NCI-H1417 (cell line): ENCODE measurements at regions not wholly inside any gene's neighbourhood (a gene's known extent, or its start where the extent isn't known, plus 50 kb on each side); places are given as distances from the start of the nearest gene placed in this dataset.
"Not testable (repeated sequence)": the region's sequence is repeated elsewhere in the genome, so short reads cannot be mapped to it uniquely, and the experiment has no call there.

ENCODE experiments used
- DNase-seq, 3 experiments: peaks; one replicate each; lab custom pipeline; 2025; lab: John Stamatoyannopoulos, UW

DNA sequence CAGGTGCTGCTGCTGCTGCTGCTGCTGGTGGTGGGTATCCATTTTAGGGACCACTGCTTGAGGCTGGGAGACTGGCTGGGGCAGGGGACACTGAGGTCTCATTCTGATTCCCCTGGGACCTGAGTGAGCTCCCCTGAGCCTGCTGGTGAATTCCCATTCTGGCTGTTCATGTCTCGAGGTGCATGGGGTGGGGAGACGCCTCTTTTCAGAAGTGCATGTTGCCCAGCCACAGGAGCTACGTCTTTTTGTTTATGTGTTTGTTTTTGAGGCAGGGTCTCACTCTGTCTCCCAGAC is 133.4 kb downstream of the RHOU start:
- no peak for DNase-seq

- no peak for DNase-seq
Observed at GRCh38 chr1:228869312-228869824, 134.1 kb downstream of the RHOU start.

DNA sequence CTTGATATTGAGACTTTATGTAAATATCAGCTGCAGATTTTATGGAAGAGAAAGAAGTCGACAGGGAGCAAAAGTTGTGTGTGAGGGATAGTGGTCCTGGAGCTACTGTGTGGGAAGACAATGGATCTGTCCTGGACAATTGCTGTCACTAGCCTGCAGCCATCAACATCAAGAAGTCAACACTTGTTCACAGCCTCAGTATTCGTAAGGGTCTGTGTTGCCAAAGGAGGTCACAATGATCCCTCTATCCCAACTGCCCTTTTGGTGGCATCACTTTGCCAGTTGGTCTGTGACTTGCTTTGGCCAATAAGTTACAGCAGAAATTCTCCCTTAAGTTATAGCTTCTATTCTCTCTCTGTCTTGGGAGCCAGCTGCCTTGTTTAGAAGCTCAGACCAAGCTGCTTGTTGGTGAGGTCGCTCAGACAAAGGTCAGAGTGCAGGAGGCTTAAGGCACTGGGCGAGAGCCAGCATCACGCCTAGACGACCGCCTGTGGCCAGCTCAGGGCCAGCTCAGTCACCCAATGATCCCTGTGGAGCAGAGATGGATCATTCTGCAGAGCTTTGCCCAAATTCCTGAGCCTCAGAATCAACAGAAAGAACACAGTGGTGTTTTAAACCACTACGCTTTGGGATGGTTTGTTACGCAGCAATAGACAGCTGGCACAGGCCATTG is 134.9 kb downstream of the RHOU start:
- no peak for DNase-seq

GRCh38 chr1:228871314-228872061 is 136.2 kb downstream of the RHOU start:
- DNase-seq: no peak

DNA sequence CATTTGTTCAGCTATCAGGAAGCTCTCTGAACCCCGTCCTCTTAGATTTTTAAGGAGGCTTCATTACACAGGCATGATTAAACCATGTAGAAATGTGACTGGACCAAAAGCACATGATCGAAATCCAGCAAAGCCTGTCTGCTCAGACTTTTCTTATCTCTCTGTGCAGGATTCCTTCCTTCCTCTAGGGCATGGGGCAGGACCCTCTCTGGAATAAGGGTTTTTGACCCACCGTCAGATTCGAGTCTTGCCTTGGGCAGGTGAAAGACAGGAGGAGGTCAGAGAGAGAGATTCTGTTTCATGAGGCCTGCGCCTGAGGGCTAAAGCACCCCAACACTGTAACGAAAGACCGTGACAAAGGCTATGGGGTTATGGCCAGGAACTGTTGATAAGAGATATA is 136.8 kb downstream of the RHOU start:
- DNase-seq: no peak

- no peak for DNase-seq
Observed at GRCh38 chr1:228873709-228874108, 138.4 kb downstream of the RHOU start.

DNA sequence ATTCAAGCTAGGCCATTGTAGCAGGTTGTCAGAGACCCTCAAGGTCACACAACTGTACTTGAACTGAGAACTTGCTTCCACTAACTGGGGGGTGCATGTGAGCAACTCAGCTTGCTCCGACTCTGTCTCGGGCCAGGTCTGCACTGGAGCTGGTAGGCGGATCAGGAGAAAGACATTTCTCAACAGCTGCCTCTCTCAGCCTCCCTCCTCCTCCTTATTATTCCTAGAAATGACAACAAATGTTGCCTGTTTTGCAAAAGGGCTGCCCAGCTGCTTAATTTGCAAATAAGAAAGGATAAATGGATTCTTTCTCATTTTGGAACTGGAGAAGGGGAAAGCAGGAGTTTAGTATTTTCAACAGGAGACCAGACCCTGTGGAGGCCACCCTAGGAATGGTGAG is 140.5 kb downstream of the RHOU start:
- DNase-seq: no peak

- DNase-seq: no peak
Observed at GRCh38 chr1:228876187-228876586, 140.9 kb downstream of the RHOU start.

DNA sequence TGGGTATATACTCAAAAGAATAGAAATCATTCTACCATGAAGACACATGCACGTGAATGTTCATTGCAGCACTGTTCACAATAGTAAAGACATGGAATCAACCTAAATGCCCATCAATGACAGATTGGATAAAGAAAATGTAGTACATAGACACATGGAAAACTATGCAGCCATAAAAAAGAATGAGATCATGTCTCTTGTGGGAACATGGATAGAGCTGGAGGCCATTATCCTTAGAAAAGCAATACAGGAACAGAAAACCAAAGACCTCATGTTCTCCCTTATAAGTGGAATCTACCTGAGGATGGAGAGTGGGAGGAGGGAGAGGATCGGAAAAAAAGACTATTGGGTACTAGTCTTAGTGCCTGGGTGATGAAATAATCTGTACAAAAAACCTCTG is 143.9 kb downstream of the RHOU start:
- no peak for DNase-seq

- DNase-seq: no peak
Observed at GRCh38 chr1:228882041-228882770, 146.9 kb downstream of the RHOU start.

DNA sequence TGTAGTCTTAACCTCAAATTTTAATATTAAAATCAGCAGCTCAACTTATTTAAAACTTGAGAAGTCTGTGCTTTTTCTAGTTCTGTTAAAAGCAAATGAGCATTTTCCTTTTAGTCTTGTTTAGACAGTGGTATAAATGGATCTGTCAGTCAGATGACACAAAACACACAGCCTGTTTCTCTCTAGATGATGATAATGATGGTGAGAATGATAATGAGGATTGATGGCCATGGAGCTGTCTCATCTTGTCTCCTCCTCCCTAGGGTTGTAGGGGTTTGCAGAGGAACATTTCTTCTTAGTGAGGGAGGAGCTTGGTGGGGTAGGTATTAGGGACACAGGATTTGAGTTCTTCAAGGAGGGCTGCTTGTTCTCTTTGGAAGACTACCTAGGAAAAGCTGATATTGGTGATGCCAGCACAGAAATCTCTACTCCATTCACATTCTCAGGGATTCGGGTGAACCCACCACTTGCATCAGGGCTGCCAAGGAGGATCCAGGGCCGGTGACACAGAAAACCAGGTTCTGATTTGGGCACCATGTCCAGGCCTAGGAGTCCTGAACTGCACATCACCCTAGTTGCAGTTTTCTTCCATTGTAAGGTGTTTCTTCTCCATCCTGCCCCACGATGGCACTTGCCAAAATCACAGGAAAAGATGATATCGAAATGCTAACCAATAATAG is 147.6 kb downstream of the RHOU start:
- DNase-seq: no peak

DNA sequence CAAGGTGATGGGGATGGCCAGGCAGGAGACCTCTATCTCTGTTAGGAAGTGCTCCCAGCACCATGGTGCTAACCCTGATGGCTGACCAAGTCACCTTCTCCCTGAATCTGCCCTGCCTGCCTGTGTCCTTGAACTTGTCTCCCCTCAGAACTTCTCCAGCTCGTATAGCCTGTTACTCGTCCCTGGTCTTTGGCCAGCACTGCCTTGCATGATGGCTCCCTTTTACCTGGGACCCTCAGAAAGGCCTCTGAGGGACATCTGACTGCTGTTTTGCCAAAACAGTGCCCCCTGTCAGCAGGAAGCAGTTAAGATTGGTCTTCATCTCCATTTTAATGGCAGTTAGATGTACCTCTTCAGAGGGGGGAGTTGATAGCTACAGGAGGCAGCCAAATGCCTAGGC is 148.3 kb downstream of the RHOU start:
- DNase-seq: no peak

DNA sequence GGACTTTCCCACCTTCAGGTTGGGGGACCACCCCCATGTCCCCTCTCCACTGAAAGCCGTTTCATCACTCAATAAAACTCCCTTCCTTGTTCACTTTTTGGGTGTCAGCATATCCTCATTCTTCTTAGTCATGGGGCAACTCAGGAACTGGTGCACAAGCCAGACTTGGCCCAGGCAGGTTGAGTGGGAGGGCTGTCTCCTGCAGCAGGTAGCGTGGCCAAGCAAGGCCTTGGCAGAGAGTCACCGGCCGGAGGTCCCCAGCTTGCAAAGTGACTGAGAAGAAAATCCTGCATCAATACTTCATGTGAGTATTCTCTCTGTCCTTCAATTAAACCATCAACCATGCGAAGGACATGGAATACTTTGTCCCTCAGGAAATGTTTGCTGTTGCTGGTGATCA is 148.9 kb downstream of the RHOU start:
- no peak for DNase-seq

DNA sequence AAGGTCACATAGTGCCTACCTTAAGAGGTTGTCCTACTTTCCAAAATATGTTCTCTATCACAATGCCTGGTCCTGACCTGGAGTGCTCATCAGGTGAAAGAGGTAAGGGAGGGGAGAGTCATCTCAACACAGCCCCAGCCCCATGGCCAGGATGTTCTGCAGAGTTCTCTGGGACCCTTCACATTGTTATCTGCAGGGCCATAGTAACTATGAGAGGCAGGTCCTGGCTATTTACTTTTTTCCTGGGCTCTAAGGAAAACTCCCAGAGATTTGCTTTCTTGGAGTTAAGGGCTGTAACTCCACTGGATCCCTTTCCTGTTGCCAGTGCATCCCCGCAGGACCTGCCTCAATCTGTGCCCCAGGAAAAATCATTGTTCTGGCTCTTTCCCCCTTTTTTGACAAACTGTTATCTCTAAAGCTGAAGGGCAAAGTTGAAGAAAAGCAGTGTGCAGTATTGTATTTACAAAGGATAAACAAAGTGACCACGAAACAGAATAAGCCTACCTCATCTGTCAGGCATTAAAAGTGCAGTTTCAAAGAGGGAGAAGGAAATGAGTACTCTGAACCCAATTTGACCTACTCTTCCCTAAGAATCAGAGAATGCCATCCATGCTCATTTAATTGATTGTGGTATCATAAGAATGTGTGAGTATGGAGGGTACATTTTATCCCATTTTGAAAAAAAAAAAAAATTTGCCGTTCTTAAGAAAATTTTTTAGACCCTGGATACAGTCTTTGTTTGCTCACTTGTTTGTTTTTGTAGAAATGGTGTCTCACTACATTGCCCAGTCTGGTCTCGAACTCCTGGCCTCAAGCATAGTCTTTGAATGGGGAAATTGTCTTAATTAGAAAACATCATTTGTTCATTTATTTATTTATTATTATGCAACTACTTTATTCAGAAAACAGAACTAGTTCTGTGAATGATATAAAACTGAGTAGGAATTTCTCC is 149.6 kb downstream of the RHOU start:
- no peak for DNase-seq

DNA sequence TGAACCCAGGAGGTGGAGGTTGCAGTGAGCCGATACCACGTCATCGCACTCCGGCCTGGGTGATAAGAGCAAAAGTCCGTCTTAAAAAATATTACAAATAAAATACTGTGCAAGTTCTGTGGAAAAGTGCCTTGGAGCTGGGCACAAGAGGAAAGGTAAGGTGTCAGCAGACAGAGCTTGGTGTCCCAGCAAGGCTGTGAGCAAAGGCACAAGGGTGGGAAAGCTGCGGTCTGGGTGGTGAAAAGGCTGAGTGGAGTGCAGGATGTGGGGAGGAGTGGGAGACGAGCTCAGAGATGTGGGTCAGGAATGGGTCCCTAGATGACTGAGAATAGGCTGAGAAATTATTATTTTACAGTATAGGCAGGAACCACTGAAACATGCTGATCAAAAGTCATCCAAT is 150.6 kb downstream of the RHOU start:
- DNase-seq: no peak

GRCh38 chr1:228887101-228887500 is 151.8 kb downstream of the RHOU start:
- no peak for DNase-seq

GRCh38 chr1:228887960-228888359 is 152.7 kb downstream of the RHOU start:
- DNase-seq: no peak

DNA sequence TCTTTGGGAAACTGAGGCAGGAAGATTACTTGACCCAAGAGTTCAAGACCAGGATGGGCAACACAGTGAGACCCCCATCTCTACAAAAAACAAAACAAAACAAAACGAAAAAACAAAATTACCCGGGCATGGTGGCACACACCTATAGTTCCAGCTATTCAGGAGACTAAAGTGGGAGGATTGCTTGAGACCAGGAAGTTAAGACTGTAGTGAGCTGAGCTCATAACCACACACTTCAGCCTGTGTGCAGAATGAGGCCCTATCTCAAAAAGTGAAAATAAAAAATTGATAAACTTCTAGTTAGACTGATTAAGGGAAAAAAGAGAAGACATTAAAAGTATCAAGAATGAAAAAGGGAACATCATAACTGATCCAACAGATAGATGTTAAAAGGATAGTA is 154.0 kb downstream of the RHOU start:
- DNase-seq: no peak

DNA sequence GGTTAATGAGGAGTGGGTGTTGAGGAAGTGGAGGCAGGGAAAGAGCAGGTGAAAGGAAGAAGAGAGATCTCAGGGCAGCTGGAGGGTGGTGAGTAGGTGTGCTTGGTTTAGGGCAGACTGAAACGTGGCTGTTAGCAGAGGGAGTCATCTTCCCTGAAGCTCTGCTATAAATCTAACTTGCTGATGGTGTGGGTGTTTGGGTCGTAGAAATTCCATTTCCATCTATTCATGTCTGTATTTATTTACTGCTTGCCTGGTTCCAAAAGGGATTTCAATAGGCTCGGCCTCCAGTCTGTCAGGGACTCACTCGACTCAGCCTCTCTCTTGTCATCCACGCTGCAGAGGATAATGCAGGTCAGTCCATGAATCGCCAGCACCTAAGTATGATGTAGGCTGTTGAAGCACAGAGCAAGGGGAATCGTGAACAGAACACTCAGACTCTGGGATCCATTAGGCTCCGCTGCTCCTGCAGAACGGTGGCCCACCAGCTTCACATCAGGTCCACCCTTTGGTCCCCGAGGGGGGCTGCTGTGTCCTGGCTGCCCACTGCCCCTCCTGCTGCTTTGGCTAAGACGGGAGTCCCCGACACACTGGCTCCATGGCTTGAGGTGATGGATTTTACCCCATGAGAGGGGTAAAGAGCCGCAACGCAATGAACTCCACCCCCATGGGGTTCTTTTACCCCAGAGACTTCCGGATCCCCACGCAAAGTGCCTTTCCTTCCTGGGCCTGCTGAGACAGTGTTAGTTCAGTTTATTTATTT is 156.2 kb downstream of the RHOU start:
- no peak for DNase-seq

DNA sequence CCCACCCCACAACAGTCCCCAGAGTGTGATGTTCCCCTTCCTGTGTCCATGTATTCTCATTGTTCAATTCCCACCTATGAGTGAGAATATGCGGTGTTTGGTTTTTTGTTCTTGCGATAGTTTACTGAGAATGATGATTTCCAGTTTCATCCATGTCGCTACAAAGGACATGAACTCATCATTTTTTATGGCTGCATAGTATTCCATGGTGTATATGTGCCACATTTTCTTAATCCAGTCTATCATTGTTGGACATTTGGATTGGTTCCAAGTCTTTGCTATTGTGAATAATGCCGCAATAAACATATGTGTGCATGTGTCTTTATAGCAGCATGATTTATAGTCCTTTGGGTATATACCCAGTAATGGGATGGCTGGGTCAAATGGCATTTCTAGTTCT is 156.9 kb downstream of the RHOU start:
- DNase-seq: not testable (repeated sequence)
